ENCODE measurements at regions not wholly inside any gene's neighbourhood (a gene's known extent, or its start where the extent isn't known, plus 50 kb on each side); places are given as distances from the start of the nearest gene placed in this dataset.

DNA sequence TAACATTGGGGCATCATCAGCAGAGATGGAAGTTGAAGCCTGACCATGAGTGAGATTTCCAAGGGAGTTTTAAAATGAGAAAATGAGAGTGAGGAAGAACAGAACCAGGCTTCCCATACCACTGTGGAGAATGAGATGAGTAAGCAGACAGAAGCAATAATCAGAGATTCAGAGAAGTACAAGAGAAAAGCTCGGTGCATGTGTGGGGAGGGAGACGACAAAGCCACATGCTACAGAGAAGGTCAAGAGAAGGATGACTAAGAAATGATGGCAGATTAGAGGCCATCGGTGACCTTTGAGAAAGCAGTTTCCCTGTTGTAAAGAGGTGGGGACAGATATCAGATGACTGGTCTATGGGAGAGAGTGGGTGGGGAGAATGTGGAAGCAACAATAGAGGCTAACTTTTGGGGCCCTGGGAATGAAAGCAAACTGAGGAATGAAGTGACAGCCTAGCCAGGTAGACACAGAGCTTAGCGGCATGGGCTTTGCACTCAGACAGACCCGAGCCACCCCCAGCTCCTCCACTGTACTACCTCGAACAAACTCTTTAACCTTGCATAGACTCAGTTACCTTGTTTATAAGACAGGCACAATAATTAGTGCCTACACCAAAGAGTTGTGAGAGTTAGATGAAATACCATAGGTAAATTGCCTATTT, 207.7 kb downstream of the PIK3R1 start (continued):
- TF ChIP-seq ZBTB5 (IDR thresholded peaks at IDR 0.05) (no peak), ZNF23 (CRISPR knock-in tag; IDR thresholded peaks at IDR 0.05) (no peak), TCF7L2 (IDR thresholded peaks at IDR 0.05; ENCODE audit: low read depth, low read length) (no peak), TCF3 (CRISPR knock-in tag; IDR thresholded peaks at IDR 0.05) (peak; percentile 69), ZBTB17 (CRISPR knock-in tag; IDR thresholded peaks at IDR 0.05) (peak; percentile 94), HNRNPLL (IDR thresholded peaks at IDR 0.05; ENCODE audit: low read depth, low read length, poor library complexity, severe bottlenecking) (no peak), MYC (IDR thresholded peaks at IDR 0.05; ENCODE audit: low read depth, low read length) (peak; percentile 93), MYC (CRISPR knock-in tag; IDR thresholded peaks at IDR 0.05; ENCODE audit: borderline replicate concordance, low read depth) (peak; percentile 26; the same call in 1 of the 2 replicates), ZZZ3 (IDR thresholded peaks at IDR 0.05) (no peak), CAMTA2 (CRISPR knock-in tag; conservative IDR thresholded peaks at IDR 0.05) (no peak), RBM14 (IDR thresholded peaks at IDR 0.05; ENCODE audit: borderline replicate concordance, insufficient read depth, low read depth, low read length) (no peak), FOXA1 (IDR thresholded peaks at IDR 0.05; ENCODE audit: borderline replicate concordance) (no peak), SRSF1 (IDR thresholded peaks at IDR 0.05; ENCODE audit: low read depth, low read length) (no peak), XRCC5 (IDR thresholded peaks at IDR 0.05; ENCODE audit: low read depth, low read length) (no peak), NCOR1 (IDR thresholded peaks at IDR 0.05) (peak; percentile 84), RBBP5 (IDR thresholded peaks at IDR 0.05; ENCODE audit: borderline replicate concordance, insufficient read depth, low read length, poor library complexity, severe bottlenecking) (peak; percentile 50), GTF2E2 (tag; IDR thresholded peaks at IDR 0.05) (no peak), BRF1 (IDR thresholded peaks at IDR 0.05; ENCODE audit: borderline replicate concordance, extremely low read depth, insufficient read length) (no peak)
- TF ChIP-seq, protein P1, sequence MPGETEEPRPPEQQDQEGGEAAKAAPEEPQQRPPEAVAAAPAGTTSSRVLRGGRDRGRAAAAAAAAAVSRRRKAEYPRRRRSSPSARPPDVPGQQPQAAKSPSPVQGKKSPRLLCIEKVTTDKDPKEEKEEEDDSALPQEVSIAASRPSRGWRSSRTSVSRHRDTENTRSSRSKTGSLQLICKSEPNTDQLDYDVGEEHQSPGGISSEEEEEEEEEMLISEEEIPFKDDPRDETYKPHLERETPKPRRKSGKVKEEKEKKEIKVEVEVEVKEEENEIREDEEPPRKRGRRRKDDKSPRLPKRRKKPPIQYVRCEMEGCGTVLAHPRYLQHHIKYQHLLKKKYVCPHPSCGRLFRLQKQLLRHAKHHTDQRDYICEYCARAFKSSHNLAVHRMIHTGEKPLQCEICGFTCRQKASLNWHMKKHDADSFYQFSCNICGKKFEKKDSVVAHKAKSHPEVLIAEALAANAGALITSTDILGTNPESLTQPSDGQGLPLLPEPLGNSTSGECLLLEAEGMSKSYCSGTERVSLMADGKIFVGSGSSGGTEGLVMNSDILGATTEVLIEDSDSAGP (CRISPR knock-in tag; IDR thresholded peaks at IDR 0.05): no peak
- TF ChIP-seq, protein P2, sequence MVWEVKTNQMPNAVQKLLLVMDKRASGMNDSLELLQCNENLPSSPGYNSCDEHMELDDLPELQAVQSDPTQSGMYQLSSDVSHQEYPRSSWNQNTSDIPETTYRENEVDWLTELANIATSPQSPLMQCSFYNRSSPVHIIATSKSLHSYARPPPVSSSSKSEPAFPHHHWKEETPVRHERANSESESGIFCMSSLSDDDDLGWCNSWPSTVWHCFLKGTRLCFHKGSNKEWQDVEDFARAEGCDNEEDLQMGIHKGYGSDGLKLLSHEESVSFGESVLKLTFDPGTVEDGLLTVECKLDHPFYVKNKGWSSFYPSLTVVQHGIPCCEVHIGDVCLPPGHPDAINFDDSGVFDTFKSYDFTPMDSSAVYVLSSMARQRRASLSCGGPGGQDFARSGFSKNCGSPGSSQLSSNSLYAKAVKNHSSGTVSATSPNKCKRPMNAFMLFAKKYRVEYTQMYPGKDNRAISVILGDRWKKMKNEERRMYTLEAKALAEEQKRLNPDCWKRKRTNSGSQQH (CRISPR knock-in tag; IDR thresholded peaks at IDR 0.05): no peak
- TF ChIP-seq, protein P3, sequence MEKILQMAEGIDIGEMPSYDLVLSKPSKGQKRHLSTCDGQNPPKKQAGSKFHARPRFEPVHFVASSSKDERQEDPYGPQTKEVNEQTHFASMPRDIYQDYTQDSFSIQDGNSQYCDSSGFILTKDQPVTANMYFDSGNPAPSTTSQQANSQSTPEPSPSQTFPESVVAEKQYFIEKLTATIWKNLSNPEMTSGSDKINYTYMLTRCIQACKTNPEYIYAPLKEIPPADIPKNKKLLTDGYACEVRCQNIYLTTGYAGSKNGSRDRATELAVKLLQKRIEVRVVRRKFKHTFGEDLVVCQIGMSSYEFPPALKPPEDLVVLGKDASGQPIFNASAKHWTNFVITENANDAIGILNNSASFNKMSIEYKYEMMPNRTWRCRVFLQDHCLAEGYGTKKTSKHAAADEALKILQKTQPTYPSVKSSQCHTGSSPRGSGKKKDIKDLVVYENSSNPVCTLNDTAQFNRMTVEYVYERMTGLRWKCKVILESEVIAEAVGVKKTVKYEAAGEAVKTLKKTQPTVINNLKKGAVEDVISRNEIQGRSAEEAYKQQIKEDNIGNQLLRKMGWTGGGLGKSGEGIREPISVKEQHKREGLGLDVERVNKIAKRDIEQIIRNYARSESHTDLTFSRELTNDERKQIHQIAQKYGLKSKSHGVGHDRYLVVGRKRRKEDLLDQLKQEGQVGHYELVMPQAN (IDR thresholded peaks at IDR 0.05; ENCODE audit: borderline replicate concordance): no peak

Measured in K562 (cell line).